Duodenal mucosa (tissue), 2 donors: ENCODE measurements at regions not wholly inside any gene's neighbourhood (a gene's known extent, or its start where the extent isn't known, plus 50 kb on each side); places are given as distances from the start of the nearest gene placed in this dataset.

Experiments
- H3K27ac ChIP-seq: one replicate; pipeline ENCODE4 v1.7.0; 2013; ENCODE audit warnings: low read depth, low read length
- H3K27me3 ChIP-seq, 2 donors: one replicate each; pipeline ENCODE4 v1.7.0; 2013; ENCODE audit warnings: low read length in 2 of 2, control low read depth in 1 of 2; ENCODE audit not compliant: insufficient read depth in 2 of 2, control insufficient read depth in 1 of 2
- H3K36me3 ChIP-seq, 2 donors: one replicate each; pipeline ENCODE4 v1.7.0; 2013; ENCODE audit warnings: low read length in 2 of 2, control low read depth in 1 of 2; ENCODE audit not compliant: insufficient read depth in 2 of 2, control insufficient read depth in 1 of 2
- H3K4me1 ChIP-seq, 2 donors: one replicate each; pipeline ENCODE4 v1.7.0; 2013; ENCODE audit warnings: low read length in 2 of 2, control low read depth in 1 of 2; ENCODE audit not compliant: insufficient read depth in 2 of 2, control insufficient read depth in 1 of 2
- H3K4me3 ChIP-seq, 2 donors: one replicate each; pipeline ENCODE4 v1.7.0; 2013; ENCODE audit warnings: low read length in 2 of 2, low read depth in 1 of 2
- H3K9ac ChIP-seq, 2 donors: one replicate each; pipeline ENCODE4 v1.7.0; 2013; ENCODE audit warnings: low read length in 2 of 2, low read depth in 1 of 2
- H3K9me3 ChIP-seq, 2 donors: one replicate each; pipeline ENCODE4 v1.7.0; 2013; ENCODE audit warnings: low read length in 2 of 2, control low read depth in 1 of 2; ENCODE audit not compliant: control insufficient read depth in 1 of 2

DNA sequence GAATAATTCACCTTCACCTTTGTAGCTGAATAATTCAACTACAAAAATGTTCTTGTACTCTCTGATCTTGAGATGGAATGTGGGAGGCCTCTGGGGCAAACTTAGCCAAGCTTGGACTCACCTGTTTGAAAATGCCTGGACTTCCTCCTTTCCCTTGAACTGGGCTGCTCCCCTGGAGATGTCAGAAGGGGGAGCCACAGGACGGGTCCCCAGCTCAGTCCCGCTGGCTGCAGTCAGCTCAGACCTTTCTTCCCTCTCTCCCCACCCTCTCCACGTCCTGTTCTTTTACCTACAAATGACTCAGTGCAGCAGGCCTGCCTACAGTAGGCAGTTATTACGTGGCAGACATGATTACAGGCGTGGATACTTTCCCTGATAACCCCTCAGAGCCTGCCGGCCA lies 131.5 kb upstream of the RALGAPA2 start:
- peaks cover 0 to 3% of the 10 kb centered on the region in 2 donors for H3K4me1 ChIP-seq
- H3K27ac ChIP-seq: no peak overlapping the region
- no peak overlapping the region for H3K9ac ChIP-seq
- no peaks in the 10 kb centered on the region for H3K9me3 ChIP-seq
- H3K36me3 ChIP-seq: no peaks in the 10 kb centered on the region
- H3K27me3 ChIP-seq: no peaks in the 10 kb centered on the region
- no peak overlapping the region for H3K4me3 ChIP-seq

DNA sequence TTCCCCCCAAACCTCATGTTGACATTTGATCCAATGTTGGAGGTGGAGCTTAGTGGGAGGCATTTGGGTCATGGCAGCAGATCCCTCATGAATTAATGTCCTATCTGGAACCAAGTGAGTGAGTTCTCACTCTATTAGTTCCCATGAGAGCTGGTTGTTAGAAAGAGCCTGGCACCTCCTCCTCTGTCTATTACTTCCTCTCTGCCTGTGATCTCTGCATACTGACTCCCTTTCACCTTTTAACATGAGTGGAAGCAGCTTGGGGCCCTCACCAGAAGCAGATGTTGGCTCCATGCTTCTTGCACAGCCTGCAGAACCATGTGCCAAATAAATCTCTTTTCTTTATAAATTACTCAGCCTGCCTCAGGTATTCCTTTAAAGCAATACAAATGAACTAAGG lies 127.3 kb upstream of the RALGAPA2 start:
- Histone ChIP-seq H3K36me3 (no peaks in the 10 kb centered on the region), H3K27me3 (peaks cover 5 to 6% of the 10 kb centered on the region in 2 donors), H3K9me3 (no peaks in the 10 kb centered on the region), H3K4me1 (peaks cover 0 to 4% of the 10 kb centered on the region in 2 donors), H3K4me3 (no peak overlapping the region), H3K9ac (no peak overlapping the region), H3K27ac (no peak overlapping the region)

DNA sequence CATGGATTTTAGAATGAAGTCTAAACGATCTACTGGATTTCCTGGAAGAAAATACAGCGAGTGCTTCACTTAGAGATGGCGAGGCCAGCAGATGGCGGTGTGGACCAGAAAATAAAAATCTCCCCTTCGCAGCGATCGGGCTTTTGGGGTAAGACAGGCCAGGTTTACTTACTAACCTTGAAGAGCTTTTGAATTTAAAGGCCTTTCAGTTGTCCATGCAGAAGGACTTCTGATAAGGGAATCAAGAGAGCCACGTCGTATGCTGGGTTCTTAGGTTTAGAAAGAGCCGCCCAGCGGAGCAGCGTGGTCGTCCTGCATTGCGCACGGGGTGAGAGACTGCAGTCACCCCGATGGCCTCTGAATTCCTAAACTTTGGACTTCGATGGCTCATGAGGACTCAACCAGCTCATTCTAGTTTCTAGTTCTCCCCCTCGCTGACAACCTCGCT lies 125.2 kb upstream of the RALGAPA2 start:
- Histone ChIP-seq H3K4me3 (peak overlapping the region; percentile 41 to 44), H3K36me3 (no peaks in the 10 kb centered on the region), H3K9ac (no peak overlapping the region), H3K27me3 (peaks cover 6 to 10% of the 10 kb centered on the region in 2 donors), H3K9me3 (no peaks in the 10 kb centered on the region), H3K4me1 (peaks cover 0 to 4% of the 10 kb centered on the region in 2 donors), H3K27ac (no peak overlapping the region)

DNA sequence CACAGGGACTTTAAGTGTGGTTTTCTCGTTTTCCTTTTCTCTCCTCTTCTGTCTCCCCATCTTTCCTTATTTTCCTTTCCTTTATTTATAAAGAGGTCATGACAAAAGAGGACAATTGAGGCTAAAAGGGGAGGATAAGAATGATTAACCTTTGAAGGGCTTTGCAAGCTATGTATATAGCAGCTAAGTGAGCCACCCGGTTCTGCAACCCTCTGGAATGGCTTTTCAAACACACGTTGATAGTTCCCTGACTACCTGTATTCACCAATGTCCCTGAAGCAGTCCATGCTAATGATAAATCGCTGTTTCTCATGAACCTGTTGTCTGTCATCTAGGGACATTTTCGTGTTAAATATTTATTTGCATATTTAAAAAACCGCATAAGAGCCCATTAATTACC lies 124.4 kb upstream of the RALGAPA2 start:
- Histone ChIP-seq H3K4me3 (no peak overlapping the region), H3K36me3 (no peaks in the 10 kb centered on the region), H3K9me3 (no peaks in the 10 kb centered on the region), H3K4me1 (peaks cover 0 to 4% of the 10 kb centered on the region in 2 donors), H3K27me3 (peaks cover 6 to 10% of the 10 kb centered on the region in 2 donors), H3K9ac (no peak overlapping the region), H3K27ac (no peak overlapping the region)

DNA sequence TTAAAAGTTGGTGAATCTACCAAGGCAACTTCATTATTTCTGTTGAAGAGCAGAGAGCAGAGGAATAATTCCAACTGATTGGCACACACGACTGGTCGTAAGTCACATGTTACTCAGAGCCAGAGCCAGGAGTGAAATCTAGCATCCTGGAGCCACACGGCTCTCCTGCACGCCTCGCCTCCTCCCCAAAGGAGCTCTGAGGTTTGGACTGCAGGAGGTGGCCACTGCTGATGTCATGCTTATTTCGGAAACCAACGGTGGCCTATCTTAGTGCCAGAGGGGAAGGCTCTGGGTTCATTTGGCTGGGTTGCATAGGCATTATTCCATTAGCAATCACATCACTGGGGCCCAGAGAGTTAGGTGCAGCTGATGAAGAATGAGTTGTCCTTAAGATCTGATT lies 123.5 kb upstream of the RALGAPA2 start:
- peaks cover 6 to 10% of the 10 kb centered on the region in 2 donors for H3K27me3 ChIP-seq
- H3K9ac ChIP-seq: no peak overlapping the region
- no peak overlapping the region for H3K27ac ChIP-seq
- H3K9me3 ChIP-seq: no peaks in the 10 kb centered on the region
- no peak overlapping the region for H3K4me3 ChIP-seq
- H3K36me3 ChIP-seq: no peaks in the 10 kb centered on the region
- H3K4me1 ChIP-seq: peaks cover 0 to 4% of the 10 kb centered on the region in 2 donors

DNA sequence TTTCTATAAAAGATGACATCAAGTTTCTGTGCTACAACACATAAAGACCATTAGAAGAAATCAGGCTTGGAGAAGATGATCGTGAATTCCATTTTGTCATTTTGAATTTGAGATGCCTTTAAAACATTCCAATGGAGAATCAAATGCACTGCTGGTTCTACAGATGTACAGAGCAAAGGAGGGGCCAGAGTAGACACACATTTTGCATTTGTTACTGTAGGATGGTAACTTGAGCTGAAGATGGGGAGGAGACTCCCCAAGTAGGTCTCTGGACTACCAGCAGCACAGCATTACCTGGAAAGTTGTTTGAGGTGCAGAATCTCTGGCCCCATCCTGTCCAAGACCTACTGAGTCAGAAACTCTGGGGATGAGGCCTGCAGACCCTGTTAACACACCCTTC lies 121.6 kb upstream of the RALGAPA2 start:
- H3K36me3 ChIP-seq: no peaks in the 10 kb centered on the region
- H3K9me3 ChIP-seq: no peaks in the 10 kb centered on the region
- no peak overlapping the region for H3K27ac ChIP-seq
- H3K9ac ChIP-seq: no peak overlapping the region
- peaks cover 0 to 4% of the 10 kb centered on the region in 2 donors for H3K4me1 ChIP-seq
- H3K27me3 ChIP-seq: peaks cover 6 to 10% of the 10 kb centered on the region in 2 donors
- H3K4me3 ChIP-seq: no peak overlapping the region

DNA sequence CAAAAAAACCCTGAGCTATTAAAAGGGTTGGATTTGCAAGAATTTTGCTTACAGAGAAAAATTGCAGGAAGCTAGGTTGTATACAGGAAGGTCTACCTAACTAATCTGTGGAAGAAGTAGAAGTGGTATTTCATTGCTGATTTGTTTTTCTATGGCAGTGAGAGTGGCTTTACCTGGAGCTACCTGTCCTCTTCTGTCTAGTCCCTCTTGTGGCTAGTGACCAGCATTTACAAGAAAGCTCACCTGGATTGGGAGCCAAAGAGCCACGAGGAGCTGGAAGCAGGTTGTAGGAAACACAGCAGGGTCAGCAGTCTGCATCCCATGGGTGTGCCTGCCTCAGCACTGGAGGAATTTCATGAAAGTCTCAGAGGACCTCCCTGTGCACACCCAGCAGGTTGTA lies 120.3 kb upstream of the RALGAPA2 start:
- Histone ChIP-seq H3K4me1 (peaks cover 0 to 3% of the 10 kb centered on the region in 2 donors), H3K9me3 (no peaks in the 10 kb centered on the region), H3K4me3 (no peak overlapping the region), H3K9ac (no peak overlapping the region), H3K27ac (no peak overlapping the region), H3K36me3 (no peaks in the 10 kb centered on the region), H3K27me3 (peaks cover 6 to 10% of the 10 kb centered on the region in 2 donors)

DNA sequence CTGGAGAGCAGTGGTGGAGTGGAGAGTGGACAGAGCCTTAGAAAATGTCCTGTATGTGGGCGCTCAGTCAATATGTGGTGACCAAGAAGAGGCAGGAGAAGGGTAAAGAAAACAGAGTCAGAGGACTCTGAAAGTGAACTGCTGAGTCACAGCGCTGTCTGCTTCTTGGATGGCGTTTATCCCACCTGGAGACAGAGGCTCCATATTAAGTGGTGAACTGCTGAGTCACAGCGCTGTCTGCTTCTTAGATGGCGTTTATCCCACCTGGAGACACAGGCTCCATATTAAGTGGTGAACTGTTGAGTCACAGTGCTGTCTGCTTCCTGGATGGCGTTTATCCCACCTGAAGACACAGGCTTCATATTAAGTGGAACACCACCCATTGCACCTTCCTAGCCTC lies 119.3 kb upstream of the RALGAPA2 start:
- Histone ChIP-seq H3K4me3 (no peak overlapping the region), H3K9ac (no peak overlapping the region), H3K9me3 (no peaks in the 10 kb centered on the region), H3K27me3 (peaks cover 4 to 10% of the 10 kb centered on the region in 2 donors), H3K36me3 (no peaks in the 10 kb centered on the region), H3K27ac (no peak overlapping the region), H3K4me1 (no peaks in the 10 kb centered on the region)

DNA sequence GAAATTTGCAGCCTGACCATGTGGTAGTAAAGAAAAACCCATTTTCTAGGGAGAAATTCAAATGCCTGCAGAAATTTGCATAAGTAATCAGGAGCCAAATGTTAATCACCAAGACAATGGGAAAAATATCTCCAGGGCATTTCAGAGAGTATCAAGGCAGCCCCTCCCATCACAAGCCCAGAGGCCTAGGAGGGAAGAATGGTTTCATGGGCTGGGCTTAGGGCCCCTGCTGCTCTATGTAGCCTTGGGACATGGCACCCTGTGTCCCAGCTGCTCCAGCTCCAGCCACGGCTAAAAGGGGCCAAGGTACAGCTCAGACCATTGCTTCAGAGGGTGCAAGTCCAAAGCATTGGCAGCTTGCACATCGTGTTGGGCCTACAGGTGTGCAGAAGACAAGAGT lies 117.2 kb upstream of the RALGAPA2 start:
- H3K9me3 ChIP-seq: no peaks in the 10 kb centered on the region
- H3K4me3 ChIP-seq: no peak overlapping the region
- H3K27ac ChIP-seq: no peak overlapping the region
- H3K36me3 ChIP-seq: no peaks in the 10 kb centered on the region
- H3K27me3 ChIP-seq: peaks cover 5 to 10% of the 10 kb centered on the region in 2 donors
- H3K4me1 ChIP-seq: peaks cover 0 to 3% of the 10 kb centered on the region in 2 donors
- H3K9ac ChIP-seq: no peak overlapping the region

DNA sequence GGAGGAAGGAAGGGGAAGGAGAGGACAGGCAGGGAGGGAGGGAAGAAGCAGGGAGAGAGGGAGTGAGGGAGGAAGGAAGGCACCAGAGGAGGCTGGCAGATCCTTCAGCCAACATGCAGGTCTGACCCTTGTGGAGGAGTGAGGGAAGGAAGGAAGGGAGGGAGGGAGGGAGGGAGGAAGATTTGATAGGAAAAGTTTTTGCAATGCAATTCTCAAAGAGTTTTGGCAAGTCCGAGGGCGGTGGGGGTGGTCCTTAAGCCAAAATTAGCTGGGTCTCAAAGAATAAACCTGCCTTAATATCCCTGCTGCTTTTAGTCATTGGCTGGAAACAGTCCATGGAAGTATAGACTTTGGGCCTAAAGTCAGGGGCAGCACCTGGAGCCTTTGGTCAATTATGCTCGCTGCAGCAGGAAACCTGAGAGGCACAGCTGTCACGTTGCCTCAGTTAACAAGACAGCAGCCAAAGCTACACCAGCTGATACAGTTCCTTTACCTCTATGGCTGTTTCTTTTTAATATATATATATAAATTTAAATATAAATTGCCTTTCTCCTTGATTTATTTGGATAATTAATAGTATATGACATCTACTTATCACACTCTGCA lies 115.7 kb upstream of the RALGAPA2 start:
- no peak overlapping the region for H3K4me3 ChIP-seq
- H3K9ac ChIP-seq: no peak overlapping the region
- peaks cover 5 to 9% of the 10 kb centered on the region in 2 donors for H3K27me3 ChIP-seq
- H3K36me3 ChIP-seq: no peaks in the 10 kb centered on the region
- H3K9me3 ChIP-seq: no peaks in the 10 kb centered on the region
- H3K27ac ChIP-seq: no peak overlapping the region
- H3K4me1 ChIP-seq: peaks cover 0 to 4% of the 10 kb centered on the region in 2 donors
